HUES48 (cell line): ENCODE measurements at regions not wholly inside any gene's neighbourhood (a gene's known extent, or its start where the extent isn't known, plus 50 kb on each side); places are given as distances from the start of the nearest gene placed in this dataset.

Experiments
- H3K27ac ChIP-seq: one replicate; pipeline ENCODE4 v1.7.0; 2013; ENCODE audit warnings: low read depth, low read length, inconsistent platforms
- H3K27me3 ChIP-seq: 2 replicates; pipeline ENCODE4 v1.6.1; 2013; ENCODE audit warnings: mild to moderate bottlenecking, low read length; ENCODE audit not compliant: control insufficient read depth, insufficient read depth
- H3K36me3 ChIP-seq: 2 replicates; pipeline ENCODE4 v1.6.1; 2013; ENCODE audit warnings: low read length; ENCODE audit not compliant: control insufficient read depth, insufficient read depth
- H3K4me1 ChIP-seq: 2 replicates; pipeline ENCODE4 v1.6.1; 2013; ENCODE audit warnings: mild to moderate bottlenecking, low read length; ENCODE audit not compliant: control insufficient read depth, insufficient read depth
- H3K4me3 ChIP-seq: 2 replicates; pipeline ENCODE4 v1.5.1; 2013; ENCODE audit warnings: mild to moderate bottlenecking, low read depth, low read length
- H3K9ac ChIP-seq: 2 replicates; pipeline ENCODE4 v1.6.1; 2013; ENCODE audit warnings: mild to moderate bottlenecking, low read depth, low read length, moderate library complexity
- H3K9me3 ChIP-seq: 2 replicates; pipeline ENCODE4 v1.6.1; 2013; ENCODE audit warnings: low read length; ENCODE audit not compliant: control insufficient read depth, insufficient read depth

- Histone ChIP-seq H3K27me3 (no peaks in the 10 kb centered on the region), H3K9ac (no peak overlapping the region), H3K9me3 (no peaks in the 10 kb centered on the region), H3K4me3 (no peak overlapping the region), H3K4me1 (no peaks in the 10 kb centered on the region), H3K27ac (no peak overlapping the region), H3K36me3 (no peaks in the 10 kb centered on the region)
Observed at GRCh38 chr7:108686494-108686893, 116.8 kb downstream of the DNAJB9 start.

- H3K27ac ChIP-seq, result no peak overlapping the region
- no peaks in the 10 kb centered on the region for H3K9me3 ChIP-seq
- no peaks in the 10 kb centered on the region for H3K4me1 ChIP-seq
- H3K4me3 ChIP-seq, result no peak overlapping the region
- H3K9ac ChIP-seq, result no peak overlapping the region
- no peaks in the 10 kb centered on the region for H3K27me3 ChIP-seq
- no peaks in the 10 kb centered on the region for H3K36me3 ChIP-seq
Observed at GRCh38 chr7:108697254-108697653, 127.6 kb downstream of the DNAJB9 start.

DNA sequence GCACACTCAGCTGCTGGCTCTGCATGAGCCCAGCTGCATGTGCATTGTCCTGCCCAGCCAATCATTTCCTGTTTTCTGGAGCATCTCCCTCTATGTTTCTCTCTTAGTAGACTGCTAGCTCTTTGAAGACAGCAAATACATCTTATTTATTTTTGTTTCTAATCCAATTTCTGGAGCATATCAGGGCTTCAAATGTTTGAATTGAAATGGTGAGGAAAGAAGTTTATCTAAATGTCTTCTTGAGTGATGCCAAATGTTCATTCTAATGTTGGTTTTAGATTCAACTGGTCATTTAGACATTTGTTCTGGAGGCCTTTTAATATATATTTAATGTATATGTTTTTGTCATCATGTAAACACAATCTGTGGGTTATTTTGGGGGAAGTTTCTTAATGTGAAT, 141.9 kb downstream of the DNAJB9 start:
- H3K27ac ChIP-seq, result no peak overlapping the region
- no peaks in the 10 kb centered on the region for H3K27me3 ChIP-seq
- H3K4me3 ChIP-seq, result no peak overlapping the region
- no peaks in the 10 kb centered on the region for H3K4me1 ChIP-seq
- no peak overlapping the region for H3K9ac ChIP-seq
- no peaks in the 10 kb centered on the region for H3K36me3 ChIP-seq
- H3K9me3 ChIP-seq, result no peaks in the 10 kb centered on the region

DNA sequence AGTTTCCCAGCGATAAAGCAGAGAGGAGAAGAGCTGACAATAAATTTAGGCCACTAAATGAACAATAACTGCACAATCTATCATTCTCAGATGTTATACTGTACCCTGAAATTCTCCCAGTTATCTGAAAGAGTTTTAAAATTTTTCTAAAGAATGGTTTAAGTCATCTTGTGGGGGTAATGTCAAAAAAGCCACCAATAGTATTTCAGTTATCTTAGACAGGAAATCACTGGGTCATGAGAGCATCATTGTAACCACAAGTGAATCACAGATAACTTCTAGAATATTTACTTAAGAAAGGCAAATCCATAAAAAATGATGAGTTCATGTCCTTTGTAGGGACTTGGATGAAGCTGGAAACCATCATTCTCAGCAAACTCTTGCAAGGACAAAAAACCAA, 147.1 kb downstream of the DNAJB9 start:
- Histone ChIP-seq H3K36me3 (no peaks in the 10 kb centered on the region), H3K27ac (no peak overlapping the region)

DNA sequence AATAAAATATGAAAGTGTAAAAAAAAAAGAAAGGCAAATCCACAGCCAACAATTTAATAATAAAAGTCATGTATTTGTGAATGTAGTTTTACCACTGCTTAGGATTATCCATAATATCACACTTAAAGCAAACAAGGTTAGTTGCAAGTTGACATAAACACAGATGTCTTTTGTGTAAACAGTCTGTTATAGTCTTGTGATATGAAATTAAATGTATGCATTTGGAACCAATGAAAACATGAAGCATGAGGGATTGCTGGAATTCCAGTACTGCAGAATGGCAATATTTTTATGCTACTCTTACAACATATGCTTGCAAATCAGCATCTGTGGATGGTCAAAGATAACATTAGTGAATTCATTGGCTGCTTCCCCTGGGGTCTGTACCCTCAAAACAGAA, 148.1 kb downstream of the DNAJB9 start:
- no peak overlapping the region for H3K27ac ChIP-seq
- no peaks in the 10 kb centered on the region for H3K4me1 ChIP-seq
- H3K27me3 ChIP-seq, result no peaks in the 10 kb centered on the region
- no peaks in the 10 kb centered on the region for H3K36me3 ChIP-seq
- no peaks in the 10 kb centered on the region for H3K9me3 ChIP-seq
- no peak overlapping the region for H3K9ac ChIP-seq
- no peak overlapping the region for H3K4me3 ChIP-seq

More for the DNA sequence above, 147.1 kb downstream of the DNAJB9 start:
- no peak overlapping the region for H3K4me3 ChIP-seq
- no peaks in the 10 kb centered on the region for H3K27me3 ChIP-seq
- H3K9me3 ChIP-seq, result no peaks in the 10 kb centered on the region
- no peaks in the 10 kb centered on the region for H3K4me1 ChIP-seq
- no peak overlapping the region for H3K9ac ChIP-seq

GRCh38 chr7:108719631-108720030, 150.0 kb downstream of the DNAJB9 start:
- no peaks in the 10 kb centered on the region for H3K36me3 ChIP-seq
- H3K9me3 ChIP-seq, result no peaks in the 10 kb centered on the region
- no peaks in the 10 kb centered on the region for H3K27me3 ChIP-seq
- no peak overlapping the region for H3K27ac ChIP-seq
- H3K4me3 ChIP-seq, result no peak overlapping the region
- H3K4me1 ChIP-seq, result 0 out of 2 replicates have a peak, but pooled peaks cover 5% of the 10 kb centered on the region
- no peak overlapping the region for H3K9ac ChIP-seq

DNA sequence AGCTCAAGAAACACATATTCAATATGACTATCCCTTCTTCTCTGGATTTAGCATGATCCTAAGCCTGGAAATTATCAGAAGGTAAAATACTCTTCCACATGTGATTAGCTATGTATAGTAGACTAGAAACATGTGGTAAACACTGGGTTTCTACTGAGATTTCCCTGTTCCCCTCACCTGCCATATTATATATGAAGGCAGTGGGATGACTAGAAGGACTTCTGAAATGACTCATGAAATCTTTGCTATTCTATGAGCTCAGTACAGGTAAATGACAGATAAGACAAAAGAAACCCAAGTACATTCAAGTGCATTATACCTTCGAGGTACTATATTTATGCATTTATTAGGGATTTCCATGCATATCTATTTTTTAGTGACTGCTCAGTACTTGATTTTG, 152.9 kb downstream of the DNAJB9 start:
- no peaks in the 10 kb centered on the region for H3K27me3 ChIP-seq
- H3K9me3 ChIP-seq, result no peaks in the 10 kb centered on the region
- H3K4me1 ChIP-seq, result 0 out of 2 replicates have a peak, but pooled peaks cover 5% of the 10 kb centered on the region
- H3K9ac ChIP-seq, result no peak overlapping the region
- no peaks in the 10 kb centered on the region for H3K36me3 ChIP-seq
- no peak overlapping the region for H3K27ac ChIP-seq
- H3K4me3 ChIP-seq, result no peak overlapping the region

DNA sequence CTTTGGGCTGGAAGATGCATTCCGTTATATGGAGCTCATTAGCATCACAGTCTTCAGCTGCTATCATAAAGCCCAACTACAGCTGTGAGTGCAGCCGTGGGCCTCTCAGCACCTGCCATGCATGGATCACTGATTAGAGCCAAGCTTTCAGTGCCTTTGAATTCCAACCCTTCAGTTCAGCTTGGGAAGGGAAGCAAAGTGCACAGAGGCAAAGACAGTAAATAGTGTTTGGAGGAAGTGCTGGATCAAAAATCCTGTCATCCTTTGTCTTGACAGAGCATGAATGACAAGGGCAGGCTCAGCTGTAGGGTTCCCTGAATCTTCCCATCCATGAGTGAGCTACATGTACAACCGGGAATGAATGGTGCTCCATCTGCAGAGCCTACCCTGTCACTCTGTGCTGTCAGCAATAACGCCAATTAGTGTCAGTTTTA, 153.7 kb downstream of the DNAJB9 start:
- Histone ChIP-seq H3K9me3 (no peaks in the 10 kb centered on the region), H3K27ac (no peak overlapping the region), H3K36me3 (no peaks in the 10 kb centered on the region), H3K9ac (no peak overlapping the region), H3K4me1 (0 out of 2 replicates have a peak, but pooled peaks cover 5% of the 10 kb centered on the region), H3K4me3 (no peak overlapping the region), H3K27me3 (no peaks in the 10 kb centered on the region)

- H3K4me3 ChIP-seq, result no peak overlapping the region
- H3K27me3 ChIP-seq, result no peaks in the 10 kb centered on the region
- H3K27ac ChIP-seq, result no peak overlapping the region
- no peaks in the 10 kb centered on the region for H3K36me3 ChIP-seq
- no peak overlapping the region for H3K9ac ChIP-seq
- H3K9me3 ChIP-seq, result no peaks in the 10 kb centered on the region
- H3K4me1 ChIP-seq, result 0 out of 2 replicates have a peak, but pooled peaks cover 5% of the 10 kb centered on the region
Observed at GRCh38 chr7:108724251-108725100, 154.8 kb downstream of the DNAJB9 start.

- Histone ChIP-seq H3K9ac (no peak overlapping the region), H3K4me3 (no peak overlapping the region), H3K27me3 (no peaks in the 10 kb centered on the region), H3K4me1 (no peaks in the 10 kb centered on the region), H3K27ac (no peak overlapping the region), H3K9me3 (no peaks in the 10 kb centered on the region), H3K36me3 (no peaks in the 10 kb centered on the region)
Observed at GRCh38 chr7:108735814-108736213, 166.1 kb downstream of the DNAJB9 start.

GRCh38 chr7:108736221-108736891, 166.7 kb downstream of the DNAJB9 start:
- no peak overlapping the region for H3K27ac ChIP-seq
- H3K27me3 ChIP-seq, result no peaks in the 10 kb centered on the region
- H3K4me1 ChIP-seq, result no peaks in the 10 kb centered on the region
- H3K36me3 ChIP-seq, result no peaks in the 10 kb centered on the region
- no peaks in the 10 kb centered on the region for H3K9me3 ChIP-seq
- H3K9ac ChIP-seq, result no peak overlapping the region
- H3K4me3 ChIP-seq, result no peak overlapping the region
